Effector memory CD8-positive, alpha-beta T cell (primary cell): ENCODE measurements at regions not wholly inside any gene's neighbourhood (a gene's known extent, or its start where the extent isn't known, plus 50 kb on each side); places are given as distances from the start of the nearest gene placed in this dataset.

ENCODE experiments used
- ATAC-seq: fragments of 150-1000 bp; cut with Tn5 transposase; replicated peaks from 2 replicates; pipeline ENCODE4 v1.10.0; 2021; ENCODE audit warnings: mild to moderate bottlenecking, moderate library complexity
- DNase-seq, 3 experiments: peaks; one replicate each; pipeline ENCODE4 v3.0.0; 2021
- H3K27ac Mint-ChIP-seq, 2 donors: one replicate each; pipeline ENCODE4 v1.8.0; 2022; ENCODE audit warnings: mild to moderate bottlenecking in 2 of 2, mixed read lengths in 2 of 2, moderate library complexity in 2 of 2
- H3K27me3 Mint-ChIP-seq, 2 donors: one replicate each; pipeline ENCODE4 v1.8.0; 2022; ENCODE audit warnings: mixed read lengths in 2 of 2
- H3K36me3 Mint-ChIP-seq: one replicate; pipeline ENCODE4 v1.8.0; 2022; ENCODE audit warnings: mild to moderate bottlenecking, moderate library complexity, mixed read lengths; ENCODE audit not compliant: insufficient read depth
- H3K4me1 Mint-ChIP-seq, 2 donors: one replicate each; pipeline ENCODE4 v1.8.0; 2022; ENCODE audit warnings: low read depth in 2 of 2, mixed read lengths in 2 of 2
- H3K4me3 Mint-ChIP-seq, 2 donors: one replicate each; pipeline ENCODE4 v1.8.0; 2022; ENCODE audit warnings: mild to moderate bottlenecking in 2 of 2, mixed read lengths in 2 of 2, moderate library complexity in 2 of 2
- H3K9me3 Mint-ChIP-seq, 2 donors: one replicate each; pipeline ENCODE4 v1.8.0; 2022; ENCODE audit warnings: mixed read lengths in 2 of 2

- H3K27ac Mint-ChIP-seq, result no peak overlapping the region
These were observed 126.8 kb downstream of the RTL3 start for GRCh38 chrX:78532363-78532762.

GRCh38 chrX:78527818-78528217 is 131.3 kb downstream of the RTL3 start:
- H3K9me3 Mint-ChIP-seq, result no peaks in the 10 kb centered on the region
- H3K4me1 Mint-ChIP-seq, result peaks cover 0 to 5% of the 10 kb centered on the region in 2 donors
- H3K4me3 Mint-ChIP-seq, result no peak overlapping the region
- H3K27me3 Mint-ChIP-seq, result no peaks in the 10 kb centered on the region
- DNase-seq (no peak), ATAC-seq (no peak)
- no peak overlapping the region for H3K27ac Mint-ChIP-seq
- no peaks in the 10 kb centered on the region for H3K36me3 Mint-ChIP-seq

More at GRCh38 chrX:78532363-78532762, 126.8 kb downstream of the RTL3 start:
- no peaks in the 10 kb centered on the region for H3K4me1 Mint-ChIP-seq
- no peak overlapping the region for H3K4me3 Mint-ChIP-seq
- H3K36me3 Mint-ChIP-seq, result no peaks in the 10 kb centered on the region
- DNase-seq (no peak), ATAC-seq (no peak)
- no peaks in the 10 kb centered on the region for H3K9me3 Mint-ChIP-seq
- H3K27me3 Mint-ChIP-seq, result no peaks in the 10 kb centered on the region

GRCh38 chrX:78527263-78527662 is 131.9 kb downstream of the RTL3 start:
- Mint-ChIP-seq H3K27ac (no peak overlapping the region), H3K27me3 (no peaks in the 10 kb centered on the region), H3K9me3 (no peaks in the 10 kb centered on the region), H3K4me3 (no peak overlapping the region), H3K36me3 (no peaks in the 10 kb centered on the region), H3K4me1 (peaks cover 0 to 5% of the 10 kb centered on the region in 2 donors)
- DNase-seq (no peak), ATAC-seq (no peak)

- Mint-ChIP-seq H3K9me3 (no peaks in the 10 kb centered on the region), H3K4me3 (no peak overlapping the region), H3K27me3 (no peaks in the 10 kb centered on the region), H3K27ac (no peak overlapping the region), H3K4me1 (peaks cover 2 to 8% of the 10 kb centered on the region in 2 donors), H3K36me3 (no peaks in the 10 kb centered on the region)
- ATAC-seq, result no peak
- DNase-seq, result no peak
These were observed 136.5 kb downstream of the RTL3 start for GRCh38 chrX:78522601-78523000.

GRCh38 chrX:78517124-78517523 is 142.0 kb downstream of the RTL3 start:
- peaks cover 8 to 15% of the 10 kb centered on the region in 2 donors for H3K4me1 Mint-ChIP-seq
- peak; percentile 94 for ATAC-seq
- H3K27me3 Mint-ChIP-seq, result no peaks in the 10 kb centered on the region
- H3K27ac Mint-ChIP-seq, result peak overlapping the region in 1 of 2 donors; percentile 2
- H3K9me3 Mint-ChIP-seq, result no peaks in the 10 kb centered on the region
- peak overlapping the region; percentile 10 to 17 for H3K4me3 Mint-ChIP-seq
- peak; percentile 18 to 32 (median 19) for DNase-seq
- no peaks in the 10 kb centered on the region for H3K36me3 Mint-ChIP-seq

- ATAC-seq, result no peak
- Mint-ChIP-seq H3K4me1 (peaks cover 8 to 15% of the 10 kb centered on the region in 2 donors), H3K36me3 (no peaks in the 10 kb centered on the region), H3K27ac (peak overlapping the region; percentile 6 to 69), H3K9me3 (no peaks in the 10 kb centered on the region), H3K4me3 (no peak overlapping the region), H3K27me3 (no peaks in the 10 kb centered on the region)
- no peak for DNase-seq
These were observed 144.3 kb downstream of the RTL3 start for GRCh38 chrX:78514852-78515251.

- Mint-ChIP-seq H3K4me1 (peaks cover 8 to 15% of the 10 kb centered on the region in 2 donors), H3K27me3 (no peaks in the 10 kb centered on the region), H3K27ac (peak overlapping the region in 1 of 2 donors; percentile 69), H3K36me3 (no peaks in the 10 kb centered on the region), H3K9me3 (no peaks in the 10 kb centered on the region), H3K4me3 (no peak overlapping the region)
- DNase-seq (no peak), ATAC-seq (no peak)
These were observed 145.0 kb downstream of the RTL3 start for GRCh38 chrX:78513971-78514738.

GRCh38 chrX:78506248-78506647 is 152.9 kb downstream of the RTL3 start:
- Mint-ChIP-seq H3K27me3 (no peaks in the 10 kb centered on the region), H3K4me3 (no peak overlapping the region), H3K4me1 (no peaks in the 10 kb centered on the region), H3K36me3 (no peaks in the 10 kb centered on the region), H3K27ac (no peak overlapping the region), H3K9me3 (no peaks in the 10 kb centered on the region)
- no peak for DNase-seq
- no peak for ATAC-seq

GRCh38 chrX:78496483-78496882 is 162.6 kb downstream of the RTL3 start:
- ATAC-seq, result no peak
- no peaks in the 10 kb centered on the region for H3K4me1 Mint-ChIP-seq
- DNase-seq, result no peak
- H3K36me3 Mint-ChIP-seq, result no peaks in the 10 kb centered on the region
- H3K27ac Mint-ChIP-seq, result no peak overlapping the region
- H3K9me3 Mint-ChIP-seq, result no peaks in the 10 kb centered on the region
- no peak overlapping the region for H3K4me3 Mint-ChIP-seq
- peaks cover 7 to 12% of the 10 kb centered on the region in 2 donors for H3K27me3 Mint-ChIP-seq

GRCh38 chrX:78493180-78493579 is 165.8 kb upstream of the CYSLTR1 start:
- no peak for DNase-seq
- no peaks in the 10 kb centered on the region for H3K36me3 Mint-ChIP-seq
- no peaks in the 10 kb centered on the region for H3K4me1 Mint-ChIP-seq
- no peak for ATAC-seq
- no peak overlapping the region for H3K27ac Mint-ChIP-seq
- H3K27me3 Mint-ChIP-seq, result peaks cover 7 to 18% of the 10 kb centered on the region in 2 donors
- no peak overlapping the region for H3K4me3 Mint-ChIP-seq
- H3K9me3 Mint-ChIP-seq, result no peaks in the 10 kb centered on the region

GRCh38 chrX:78476701-78477100 is 149.3 kb upstream of the CYSLTR1 start:
- no peak for DNase-seq
- no peaks in the 10 kb centered on the region for H3K36me3 Mint-ChIP-seq

GRCh38 chrX:78456909-78457308 is 129.5 kb upstream of the CYSLTR1 start:
- Mint-ChIP-seq H3K4me1 (no peaks in the 10 kb centered on the region), H3K27me3 (no peaks in the 10 kb centered on the region), H3K9me3 (no peaks in the 10 kb centered on the region), H3K4me3 (no peak overlapping the region), H3K27ac (no peak overlapping the region), H3K36me3 (no peaks in the 10 kb centered on the region)
- DNase-seq (no peak), ATAC-seq (no peak)

More at GRCh38 chrX:78476701-78477100, 149.3 kb upstream of the CYSLTR1 start:
- H3K27ac Mint-ChIP-seq, result no peak overlapping the region
- H3K9me3 Mint-ChIP-seq, result no peaks in the 10 kb centered on the region
- H3K27me3 Mint-ChIP-seq, result peaks cover 0 to 10% of the 10 kb centered on the region in 2 donors
- H3K4me1 Mint-ChIP-seq, result peaks cover 0 to 1% of the 10 kb centered on the region in 2 donors
- no peak for ATAC-seq
- H3K4me3 Mint-ChIP-seq, result no peak overlapping the region

GRCh38 chrX:78455901-78456300 is 128.5 kb upstream of the CYSLTR1 start:
- no peak overlapping the region for H3K27ac Mint-ChIP-seq
- DNase-seq (no peak), ATAC-seq (no peak)
- no peak overlapping the region for H3K4me3 Mint-ChIP-seq
- no peaks in the 10 kb centered on the region for H3K36me3 Mint-ChIP-seq
- H3K4me1 Mint-ChIP-seq, result no peaks in the 10 kb centered on the region
- no peaks in the 10 kb centered on the region for H3K27me3 Mint-ChIP-seq
- no peaks in the 10 kb centered on the region for H3K9me3 Mint-ChIP-seq

GRCh38 chrX:78452356-78452755 is 124.9 kb upstream of the CYSLTR1 start:
- Mint-ChIP-seq H3K27me3 (peaks cover 0 to 9% of the 10 kb centered on the region in 2 donors), H3K4me3 (no peak overlapping the region), H3K36me3 (no peaks in the 10 kb centered on the region), H3K27ac (no peak overlapping the region), H3K4me1 (no peaks in the 10 kb centered on the region), H3K9me3 (peaks cover 0 to 2% of the 10 kb centered on the region in 2 donors)
- no peak for ATAC-seq
- no peak for DNase-seq
